ENCODE measurements at regions not wholly inside any gene's neighbourhood (a gene's known extent, or its start where the extent isn't known, plus 50 kb on each side); places are given as distances from the start of the nearest gene placed in this dataset.

- TF ChIP-seq POLR2AphosphoS5 (IDR thresholded peaks at IDR 0.05), result no peak
- TF ChIP-seq, protein P1, sequence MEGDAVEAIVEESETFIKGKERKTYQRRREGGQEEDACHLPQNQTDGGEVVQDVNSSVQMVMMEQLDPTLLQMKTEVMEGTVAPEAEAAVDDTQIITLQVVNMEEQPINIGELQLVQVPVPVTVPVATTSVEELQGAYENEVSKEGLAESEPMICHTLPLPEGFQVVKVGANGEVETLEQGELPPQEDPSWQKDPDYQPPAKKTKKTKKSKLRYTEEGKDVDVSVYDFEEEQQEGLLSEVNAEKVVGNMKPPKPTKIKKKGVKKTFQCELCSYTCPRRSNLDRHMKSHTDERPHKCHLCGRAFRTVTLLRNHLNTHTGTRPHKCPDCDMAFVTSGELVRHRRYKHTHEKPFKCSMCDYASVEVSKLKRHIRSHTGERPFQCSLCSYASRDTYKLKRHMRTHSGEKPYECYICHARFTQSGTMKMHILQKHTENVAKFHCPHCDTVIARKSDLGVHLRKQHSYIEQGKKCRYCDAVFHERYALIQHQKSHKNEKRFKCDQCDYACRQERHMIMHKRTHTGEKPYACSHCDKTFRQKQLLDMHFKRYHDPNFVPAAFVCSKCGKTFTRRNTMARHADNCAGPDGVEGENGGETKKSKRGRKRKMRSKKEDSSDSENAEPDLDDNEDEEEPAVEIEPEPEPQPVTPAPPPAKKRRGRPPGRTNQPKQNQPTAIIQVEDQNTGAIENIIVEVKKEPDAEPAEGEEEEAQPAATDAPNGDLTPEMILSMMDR (IDR thresholded peaks at IDR 0.05), result no peak
- no peak for TF ChIP-seq POLR2A (IDR thresholded peaks at IDR 0.05)
Measured at GRCh38 chr5:57632937-57633336, 150.3 kb upstream of the ACTBL2 start.
